ENCODE measurements at regions not wholly inside any gene's neighbourhood (a gene's known extent, or its start where the extent isn't known, plus 50 kb on each side); places are given as distances from the start of the nearest gene placed in this dataset.

DNA sequence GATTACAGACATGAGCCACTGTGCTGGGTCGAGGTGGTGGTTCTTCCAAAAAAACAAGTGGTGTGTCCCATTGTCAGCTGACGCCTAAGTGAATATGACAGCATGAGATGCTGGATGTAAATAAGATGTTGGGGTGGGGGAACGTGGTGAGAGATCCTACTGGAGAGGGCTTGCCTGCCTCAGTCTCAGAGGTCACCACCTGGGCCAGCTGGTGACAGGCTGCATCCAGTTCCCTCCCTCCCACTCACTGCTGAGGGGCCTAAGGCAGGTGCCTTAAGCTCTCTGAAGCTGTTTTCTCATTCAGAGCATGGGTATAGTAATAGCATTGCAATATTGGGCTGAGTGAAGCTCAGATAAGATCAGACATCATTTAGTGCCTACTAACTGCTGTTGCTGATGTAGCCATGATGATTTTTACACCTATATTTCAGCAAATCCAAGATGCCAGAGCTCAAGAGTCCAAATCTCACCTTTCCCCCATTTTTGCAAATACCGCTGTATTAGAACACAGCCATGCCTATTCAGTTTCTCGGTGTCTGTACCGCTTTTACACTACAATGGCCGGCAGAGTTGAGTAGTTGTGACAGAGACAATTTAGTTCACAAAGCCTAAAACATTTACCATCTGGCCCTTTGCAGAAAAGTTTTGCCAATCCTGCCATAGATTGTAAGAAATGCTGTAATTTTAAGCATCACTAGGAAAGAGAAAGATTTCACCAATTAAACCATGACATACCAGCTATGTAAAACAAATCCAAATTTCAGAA is 171.3 kb downstream of the ANKRD60 start:
- no peak for FAIRE-seq
- Histone ChIP-seq H3K4me1 (no peaks in the 10 kb centered on the region), H3K9me3 (0 out of 3 replicates have a peak, but pooled peaks cover 3% of the 10 kb centered on the region), H3K4me3 (no peak overlapping the region), H3K4me2 (no peak overlapping the region), H3K27ac (no peak overlapping the region)
- TF ChIP-seq RFX5 (IDR thresholded peaks at IDR 0.05) (no peak), REST (IDR thresholded peaks at IDR 0.05) (no peak), ZFP36 (IDR thresholded peaks at IDR 0.05; ENCODE audit: borderline replicate concordance, partially characterized antibody) (no peak), BCL3 (IDR thresholded peaks at IDR 0.05) (no peak), EP300 (IDR thresholded peaks at IDR 0.05) (no peak), MYC (IDR thresholded peaks at IDR 0.05; ENCODE audit: borderline replicate concordance, low read length) (no peak), BHLHE40 (IDR thresholded peaks at IDR 0.05; ENCODE audit: low read depth, low read length) (no peak), RCOR1 (IDR thresholded peaks at IDR 0.05; ENCODE audit: low read depth, low read length) (no peak), GATA3 (IDR thresholded peaks at IDR 0.05; ENCODE audit: borderline replicate concordance) (no peak), SREBF2 (IDR thresholded peaks at IDR 0.05) (no peak), CTCF (IDR thresholded peaks at IDR 0.05) (no peak), JUN (IDR thresholded peaks at IDR 0.05) (no peak), HOXB13 (CRISPR knock-in tag; IDR thresholded peaks at IDR 0.05; ENCODE audit: low read depth) (no peak), CBX8 (IDR thresholded peaks at IDR 0.05) (no peak), ESRRA (IDR thresholded peaks at IDR 0.05; ENCODE audit: borderline replicate concordance, low read length) (no peak), FOSL2 (IDR thresholded peaks at IDR 0.05) (no peak), FOSL2 (CRISPR knock-in tag; IDR thresholded peaks at IDR 0.05) (no peak), PHF8 (IDR thresholded peaks at IDR 0.05; ENCODE audit: borderline replicate concordance, low read depth) (no peak), CBX2 (IDR thresholded peaks at IDR 0.05; ENCODE audit: borderline replicate concordance, low read depth) (no peak)
- TF ChIP-seq, protein P1, sequence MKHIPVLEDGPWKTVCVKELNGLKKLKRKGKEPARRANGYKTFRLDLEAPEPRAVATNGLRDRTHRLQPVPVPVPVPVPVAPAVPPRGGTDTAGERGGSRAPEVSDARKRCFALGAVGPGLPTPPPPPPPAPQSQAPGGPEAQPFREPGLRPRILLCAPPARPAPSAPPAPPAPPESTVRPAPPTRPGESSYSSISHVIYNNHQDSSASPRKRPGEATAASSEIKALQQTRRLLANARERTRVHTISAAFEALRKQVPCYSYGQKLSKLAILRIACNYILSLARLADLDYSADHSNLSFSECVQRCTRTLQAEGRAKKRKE (CRISPR knock-in tag; IDR thresholded peaks at IDR 0.05; ENCODE audit: low read depth) = no peak
- CTCF ChIA-PET = interaction anchor here (1.0 to 1.8 kb wide), 4 partner anchors 11 to 30 kb away, joined by 3 to 7 read pairs (median 4); no protein-coding TSS in a partner anchor
- ATAC-seq = no peak
- 64% methylated on average over 7 of the region's 7 CpGs for WGBS (ENCODE audit: missing lambda C conversion rate)
- DNase-seq (ENCODE audit: low read depth in 1 of 2, low spot score in 1 of 2) = no peak
- POLR2A ChIA-PET = no interaction called here

All from A549 (cell line).